Adrenal gland (tissue), 5 donors: ENCODE measurements at regions not wholly inside any gene's neighbourhood (a gene's known extent, or its start where the extent isn't known, plus 50 kb on each side); places are given as distances from the start of the nearest gene placed in this dataset.

Experiments
- CTCF ChIP-seq, 6 experiments: fragments of 450-650 bp in 4 of 6; fragments of 200-600 bp in 2 of 6; sonication (generic) in 1 of 6; IDR thresholded peaks; 1 replicate in 5 of 6; 2 replicates in 1 of 6; pipeline versions ENCODE4 v1.5.1 to v1.8.0; 2016 to 2021; ENCODE audit warnings: antibody characterized with exemption in 6 of 6, mild to moderate bottlenecking in 2 of 6, moderate library complexity in 1 of 6
- POLR2A ChIP-seq, 2 donors: fragments of 450-650 bp; IDR thresholded peaks; one replicate each; pipeline ENCODE4 v1.6.1; 2017; ENCODE audit warnings: antibody characterized with exemption in 2 of 2, mild to moderate bottlenecking in 2 of 2, moderate library complexity in 1 of 2
- donor health status: DM: no; HTN: no; CAD: no.

DNA sequence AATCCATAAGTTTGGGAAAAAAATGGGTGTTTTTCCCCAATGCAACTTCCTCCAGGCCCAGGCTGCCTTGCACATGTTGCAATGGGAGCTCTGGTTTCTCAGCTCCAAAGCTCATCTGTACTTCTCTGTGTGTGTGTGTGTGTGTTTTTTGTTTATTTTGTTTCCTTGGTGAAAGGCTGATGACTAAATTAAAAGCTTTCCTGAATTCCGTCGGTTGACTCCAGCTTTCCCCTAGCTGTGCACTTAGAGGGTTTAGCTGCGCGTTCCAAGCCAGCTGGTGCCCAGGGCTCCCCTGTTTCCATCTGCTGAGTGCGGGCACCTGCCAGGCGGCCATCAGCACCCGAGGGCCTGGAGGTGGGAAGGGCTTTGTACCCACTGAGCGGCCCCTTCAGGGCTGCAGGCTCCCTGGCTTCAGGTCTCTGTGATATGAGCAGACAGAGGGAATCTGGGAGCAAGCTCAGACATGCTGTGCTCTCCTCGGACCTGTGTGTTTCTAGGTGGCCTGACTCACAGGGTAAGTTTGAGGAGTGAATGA, 129.1 kb upstream of the SOX1 start:
- TF ChIP-seq CTCF (IDR thresholded peaks at IDR 0.05): no peak
- TF ChIP-seq POLR2A (IDR thresholded peaks at IDR 0.05): no peak
